ENCODE measurements at regions not wholly inside any gene's neighbourhood (a gene's known extent, or its start where the extent isn't known, plus 50 kb on each side); places are given as distances from the start of the nearest gene placed in this dataset.

DNA sequence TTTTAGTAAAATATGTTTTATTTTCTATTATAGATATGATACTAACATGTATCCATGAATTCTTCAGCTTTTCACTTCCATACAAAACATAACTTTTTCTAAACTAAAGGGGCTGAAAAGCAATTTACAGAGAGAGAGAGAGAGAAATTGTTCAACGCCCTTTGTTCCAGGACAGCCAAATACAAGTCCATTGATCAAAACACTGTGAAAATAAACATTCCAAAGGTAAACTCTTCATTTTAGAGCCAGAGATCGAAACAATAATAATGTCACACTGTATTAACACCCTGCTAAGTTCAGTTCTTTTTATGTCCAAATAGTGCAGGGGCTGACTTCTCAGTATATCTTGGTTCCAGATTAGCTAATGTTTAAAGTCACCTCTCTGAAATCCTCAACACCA, 516.2 kb upstream of the ATXN8OS start:
- Histone ChIP-seq H3K9ac (ENCODE audit: control insufficient read depth, insufficient read depth, low read length) (no peak overlapping the region), H3K9me3 (replicated peaks; ENCODE audit: control insufficient read depth, insufficient read depth, low read length) (no peaks in the 10 kb centered on the region), H4K20me1 (ENCODE audit: control insufficient read depth, insufficient read depth) (no peaks in the 10 kb centered on the region), H3K27ac (ENCODE audit: control insufficient read depth, insufficient read depth) (no peak overlapping the region), H3K27me3 (replicated peaks in 1 of 2; ENCODE audit: control insufficient read depth in 2 of 2, insufficient read depth in 2 of 2, low read length in 1 of 2) (no peaks in the 10 kb centered on the region), H3K4me2 (ENCODE audit: control insufficient read depth, insufficient read depth) (no peak overlapping the region), H3K4me3 (no peak overlapping the region), H3K4me1 (ENCODE audit: control insufficient read depth, insufficient read depth, low read length) (no peaks in the 10 kb centered on the region), H2AFZ (ENCODE audit: control insufficient read depth, low read depth, low read length) (no peak overlapping the region), H3K79me2 (ENCODE audit: control insufficient read depth, insufficient read depth, low read length) (no peaks in the 10 kb centered on the region), H3K36me3 (ENCODE audit: control insufficient read depth in 2 of 2, insufficient read depth in 2 of 2, low read length in 1 of 2) (no peaks in the 10 kb centered on the region)
- FAIRE-seq, result no peak
- no TSS peak for BruUV-seq (replicated peaks)
- ATAC-seq, result no peak
- no peak for TF ChIP-seq BMI1 (IDR thresholded peaks at IDR 0.05; ENCODE audit: borderline replicate concordance)
- TF ChIP-seq CHD1 (IDR thresholded peaks at IDR 0.05; ENCODE audit: low read depth, low read length), result no peak
- in situ Hi-C loops (cut with MboI), result no loop called here
- intact Hi-C loops (cut with micrococcal nuclease; ENCODE audit: unreplicated experiment), result no loop called here
- ChIA-PET POLR2A (no interaction called here), SMC1A (ENCODE audit: uncharacterized antibody, unreplicated experiment) (interaction anchor here (1.5 kb wide), 1 partner anchor 245 kb away, joined by 3 read pairs; no protein-coding TSS in a partner anchor), CTCF (interaction anchor here (1.3 kb wide), 1 partner anchor 26 kb away, joined by 3 read pairs; no protein-coding TSS in a partner anchor), RAD21 (ENCODE audit: unreplicated experiment) (no interaction called here)
- no peak for DNase-seq (ENCODE audit: low read depth, low spot score)
- 0% methylated on average over 2 of the region's 2 CpGs for WGBS (ENCODE audit: insufficient coverage, insufficient replicate concordance, low lambda C conversion rate, missing lambda C conversion rate)

GRCh38 chr13:69589531-69590235, 517.9 kb upstream of the ATXN8OS start:
- ChIA-PET CTCF (interaction anchor here (0.7 to 1.3 kb wide), 2 partner anchors 10 to 367 kb away, joined by 3 read pairs; no protein-coding TSS in a partner anchor), POLR2A (no interaction called here), RAD21 (ENCODE audit: unreplicated experiment) (no interaction called here), SMC1A (ENCODE audit: uncharacterized antibody, unreplicated experiment) (interaction anchor here (0.8 to 1.6 kb wide), 4 partner anchors 12 to 247 kb away, joined by 3 to 4 read pairs (median 4); no protein-coding TSS in a partner anchor)
- no peak overlapping the region for H3K4me3 ChIP-seq
- no peaks in the 10 kb centered on the region for H3K79me2 ChIP-seq (ENCODE audit: control insufficient read depth, insufficient read depth, low read length)
- FAIRE-seq, result no peak
- ATAC-seq, result no peak
- no peaks in the 10 kb centered on the region for H3K27me3 ChIP-seq (replicated peaks in 1 of 2; ENCODE audit: control insufficient read depth in 2 of 2, insufficient read depth in 2 of 2, low read length in 1 of 2)
- no peak overlapping the region for H3K4me2 ChIP-seq (ENCODE audit: control insufficient read depth, insufficient read depth)
- BruUV-seq (replicated peaks), result no TSS peak
- in situ Hi-C loops (cut with MboI) (no loop called here), intact Hi-C loops (cut with micrococcal nuclease; ENCODE audit: unreplicated experiment) (no loop called here)
- 41% methylated on average over 5 of the region's 5 CpGs for WGBS (ENCODE audit: insufficient coverage, insufficient replicate concordance, low lambda C conversion rate, missing lambda C conversion rate)
- H2AFZ ChIP-seq (ENCODE audit: control insufficient read depth, low read depth, low read length), result no peak overlapping the region
- H4K20me1 ChIP-seq (ENCODE audit: control insufficient read depth, insufficient read depth), result no peaks in the 10 kb centered on the region
- no peaks in the 10 kb centered on the region for H3K4me1 ChIP-seq (ENCODE audit: control insufficient read depth, insufficient read depth, low read length)
- no peaks in the 10 kb centered on the region for H3K9me3 ChIP-seq (replicated peaks; ENCODE audit: control insufficient read depth, insufficient read depth, low read length)
- H3K9ac ChIP-seq (ENCODE audit: control insufficient read depth, insufficient read depth, low read length), result no peak overlapping the region
- H3K27ac ChIP-seq (ENCODE audit: control insufficient read depth, insufficient read depth), result no peak overlapping the region
- no peak for DNase-seq (ENCODE audit: low read depth, low spot score)
- H3K36me3 ChIP-seq (ENCODE audit: control insufficient read depth in 2 of 2, insufficient read depth in 2 of 2, low read length in 1 of 2), result no peaks in the 10 kb centered on the region
- no peak for TF ChIP-seq IKZF2 (IDR thresholded peaks at IDR 0.05)
- TF ChIP-seq, protein P1, sequence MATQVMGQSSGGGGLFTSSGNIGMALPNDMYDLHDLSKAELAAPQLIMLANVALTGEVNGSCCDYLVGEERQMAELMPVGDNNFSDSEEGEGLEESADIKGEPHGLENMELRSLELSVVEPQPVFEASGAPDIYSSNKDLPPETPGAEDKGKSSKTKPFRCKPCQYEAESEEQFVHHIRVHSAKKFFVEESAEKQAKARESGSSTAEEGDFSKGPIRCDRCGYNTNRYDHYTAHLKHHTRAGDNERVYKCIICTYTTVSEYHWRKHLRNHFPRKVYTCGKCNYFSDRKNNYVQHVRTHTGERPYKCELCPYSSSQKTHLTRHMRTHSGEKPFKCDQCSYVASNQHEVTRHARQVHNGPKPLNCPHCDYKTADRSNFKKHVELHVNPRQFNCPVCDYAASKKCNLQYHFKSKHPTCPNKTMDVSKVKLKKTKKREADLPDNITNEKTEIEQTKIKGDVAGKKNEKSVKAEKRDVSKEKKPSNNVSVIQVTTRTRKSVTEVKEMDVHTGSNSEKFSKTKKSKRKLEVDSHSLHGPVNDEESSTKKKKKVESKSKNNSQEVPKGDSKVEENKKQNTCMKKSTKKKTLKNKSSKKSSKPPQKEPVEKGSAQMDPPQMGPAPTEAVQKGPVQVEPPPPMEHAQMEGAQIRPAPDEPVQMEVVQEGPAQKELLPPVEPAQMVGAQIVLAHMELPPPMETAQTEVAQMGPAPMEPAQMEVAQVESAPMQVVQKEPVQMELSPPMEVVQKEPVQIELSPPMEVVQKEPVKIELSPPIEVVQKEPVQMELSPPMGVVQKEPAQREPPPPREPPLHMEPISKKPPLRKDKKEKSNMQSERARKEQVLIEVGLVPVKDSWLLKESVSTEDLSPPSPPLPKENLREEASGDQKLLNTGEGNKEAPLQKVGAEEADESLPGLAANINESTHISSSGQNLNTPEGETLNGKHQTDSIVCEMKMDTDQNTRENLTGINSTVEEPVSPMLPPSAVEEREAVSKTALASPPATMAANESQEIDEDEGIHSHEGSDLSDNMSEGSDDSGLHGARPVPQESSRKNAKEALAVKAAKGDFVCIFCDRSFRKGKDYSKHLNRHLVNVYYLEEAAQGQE (IDR thresholded peaks at IDR 0.05; ENCODE audit: low read depth, low read length), result no peak
- TF ChIP-seq ATF7 (IDR thresholded peaks at IDR 0.05; ENCODE audit: low read depth), result no peak
- TF ChIP-seq, protein P2, sequence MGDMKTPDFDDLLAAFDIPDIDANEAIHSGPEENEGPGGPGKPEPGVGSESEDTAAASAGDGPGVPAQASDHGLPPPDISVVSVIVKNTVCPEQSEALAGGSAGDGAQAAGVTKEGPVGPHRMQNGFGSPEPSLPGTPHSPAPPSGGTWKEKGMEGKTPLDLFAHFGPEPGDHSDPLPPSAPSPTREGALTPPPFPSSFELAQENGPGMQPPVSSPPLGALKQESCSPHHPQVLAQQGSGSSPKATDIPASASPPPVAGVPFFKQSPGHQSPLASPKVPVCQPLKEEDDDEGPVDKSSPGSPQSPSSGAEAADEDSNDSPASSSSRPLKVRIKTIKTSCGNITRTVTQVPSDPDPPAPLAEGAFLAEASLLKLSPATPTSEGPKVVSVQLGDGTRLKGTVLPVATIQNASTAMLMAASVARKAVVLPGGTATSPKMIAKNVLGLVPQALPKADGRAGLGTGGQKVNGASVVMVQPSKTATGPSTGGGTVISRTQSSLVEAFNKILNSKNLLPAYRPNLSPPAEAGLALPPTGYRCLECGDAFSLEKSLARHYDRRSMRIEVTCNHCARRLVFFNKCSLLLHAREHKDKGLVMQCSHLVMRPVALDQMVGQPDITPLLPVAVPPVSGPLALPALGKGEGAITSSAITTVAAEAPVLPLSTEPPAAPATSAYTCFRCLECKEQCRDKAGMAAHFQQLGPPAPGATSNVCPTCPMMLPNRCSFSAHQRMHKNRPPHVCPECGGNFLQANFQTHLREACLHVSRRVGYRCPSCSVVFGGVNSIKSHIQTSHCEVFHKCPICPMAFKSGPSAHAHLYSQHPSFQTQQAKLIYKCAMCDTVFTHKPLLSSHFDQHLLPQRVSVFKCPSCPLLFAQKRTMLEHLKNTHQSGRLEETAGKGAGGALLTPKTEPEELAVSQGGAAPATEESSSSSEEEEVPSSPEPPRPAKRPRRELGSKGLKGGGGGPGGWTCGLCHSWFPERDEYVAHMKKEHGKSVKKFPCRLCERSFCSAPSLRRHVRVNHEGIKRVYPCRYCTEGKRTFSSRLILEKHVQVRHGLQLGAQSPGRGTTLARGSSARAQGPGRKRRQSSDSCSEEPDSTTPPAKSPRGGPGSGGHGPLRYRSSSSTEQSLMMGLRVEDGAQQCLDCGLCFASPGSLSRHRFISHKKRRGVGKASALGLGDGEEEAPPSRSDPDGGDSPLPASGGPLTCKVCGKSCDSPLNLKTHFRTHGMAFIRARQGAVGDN (IDR thresholded peaks at IDR 0.05), result no peak
- no peak for TF ChIP-seq SMARCA5 (IDR thresholded peaks at IDR 0.05)
